Skin of body (tissue), 1 donor: ENCODE measurements at regions not wholly inside any gene's neighbourhood (a gene's known extent, or its start where the extent isn't known, plus 50 kb on each side); places are given as distances from the start of the nearest gene placed in this dataset.

Experiments
- DNase-seq: peaks from one replicate; lab custom pipeline; 2025; lab: John Stamatoyannopoulos, UW

DNA sequence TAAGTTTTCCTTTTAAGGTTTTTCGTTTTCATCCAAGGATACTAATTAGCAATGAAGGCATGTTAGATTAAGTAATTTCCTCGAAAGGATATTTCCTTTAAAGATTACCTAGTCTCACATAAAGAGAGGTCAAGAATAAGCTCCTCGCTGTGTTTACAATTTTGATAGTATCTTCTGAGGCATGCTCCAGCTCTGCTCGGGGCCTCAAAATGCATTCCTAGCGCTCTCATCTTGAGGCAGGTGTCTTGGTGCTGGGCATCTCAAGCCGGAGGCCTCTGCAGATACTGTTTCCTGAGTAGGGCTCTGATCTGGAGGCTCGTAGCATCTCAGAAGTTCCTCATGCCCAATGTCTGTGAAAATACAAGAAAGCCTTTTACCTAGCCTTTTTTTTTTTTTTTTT is 128.6 kb upstream of the SNX19 start:
- DNase-seq: no peak

GRCh38 chr11:131052367-131052766 is 136.1 kb upstream of the SNX19 start:
- DNase-seq: no peak

DNA sequence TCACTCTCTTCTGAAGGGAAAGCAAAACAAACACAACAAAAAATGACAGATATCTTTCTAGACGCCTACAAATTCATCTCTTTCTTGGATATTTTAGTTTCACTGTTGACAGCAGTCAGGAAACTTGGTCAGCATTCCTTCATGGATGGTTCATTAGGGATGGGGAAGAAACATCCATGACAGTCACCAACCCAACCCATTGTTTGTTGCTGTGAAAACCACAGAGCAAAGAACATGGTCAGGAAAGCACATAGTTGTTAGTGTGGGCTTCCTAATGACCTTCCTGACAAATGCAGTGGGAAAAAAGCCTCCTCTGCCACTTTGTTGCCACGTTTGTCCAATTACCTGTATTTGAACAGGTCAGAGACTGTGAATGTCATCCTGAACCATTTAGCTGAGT is 139.8 kb upstream of the SNX19 start:
- DNase-seq: no peak

- DNase-seq: no peak
Observed at GRCh38 chr11:131063638-131064037, 147.4 kb upstream of the SNX19 start.

DNA sequence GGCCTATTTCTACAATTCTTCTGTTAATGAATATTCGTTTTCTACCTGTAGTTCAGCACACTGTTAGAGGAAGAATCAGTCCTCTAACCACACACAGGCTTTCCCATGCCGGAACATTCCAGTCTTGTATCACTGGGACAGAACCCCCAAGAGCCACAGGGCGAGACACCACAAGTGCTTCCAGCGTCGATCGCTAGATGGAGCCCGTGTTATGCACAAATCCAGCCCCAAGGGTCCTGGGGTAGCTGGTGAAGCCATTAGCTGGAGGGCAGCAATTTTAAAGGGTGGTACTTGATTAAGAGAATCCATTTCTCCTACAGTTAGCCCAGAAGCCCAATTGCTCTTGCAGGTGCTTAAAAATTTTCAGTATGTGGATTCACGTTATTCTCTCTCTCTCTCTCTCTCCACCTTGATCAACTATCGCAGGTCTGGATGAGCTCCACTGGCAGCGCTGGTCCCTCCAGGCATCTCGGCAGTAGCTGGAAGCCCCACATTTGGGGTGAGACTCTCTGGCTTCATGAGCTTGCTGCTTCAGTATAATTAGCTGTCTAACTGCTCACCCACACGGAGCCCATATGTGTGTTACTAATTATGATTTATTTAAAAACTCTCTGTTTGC is 148.2 kb upstream of the SNX19 start:
- peak; percentile 39 for DNase-seq

GRCh38 chr11:131065435-131066413 is 149.4 kb upstream of the SNX19 start:
- no peak for DNase-seq

- no peak for DNase-seq
Observed at GRCh38 chr11:131066551-131066950, 150.3 kb upstream of the SNX19 start.

GRCh38 chr11:131070365-131070764 is 154.1 kb upstream of the SNX19 start:
- no peak for DNase-seq

DNA sequence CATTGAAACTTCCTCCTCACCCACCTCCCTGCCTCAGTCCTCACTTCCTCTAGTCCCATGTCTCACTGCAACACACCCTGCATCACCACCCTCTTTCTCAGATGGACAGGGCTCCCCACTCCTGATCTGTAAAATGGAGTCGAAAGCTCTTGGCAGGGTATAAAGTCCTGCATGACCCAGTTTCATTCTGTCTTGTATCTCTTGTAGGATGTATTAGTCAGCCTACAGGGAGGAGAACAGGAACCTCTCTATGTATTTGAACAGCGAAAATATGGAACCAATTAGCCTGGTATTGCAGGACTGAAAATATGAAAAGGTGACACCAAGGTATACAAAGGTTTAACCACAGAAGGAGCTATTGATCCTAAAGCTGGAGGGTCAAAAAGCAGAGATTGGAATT is 156.9 kb upstream of the SNX19 start:
- no peak for DNase-seq

- DNase-seq: no peak
Observed at GRCh38 chr11:131074573-131074972, 158.3 kb upstream of the SNX19 start.

DNA sequence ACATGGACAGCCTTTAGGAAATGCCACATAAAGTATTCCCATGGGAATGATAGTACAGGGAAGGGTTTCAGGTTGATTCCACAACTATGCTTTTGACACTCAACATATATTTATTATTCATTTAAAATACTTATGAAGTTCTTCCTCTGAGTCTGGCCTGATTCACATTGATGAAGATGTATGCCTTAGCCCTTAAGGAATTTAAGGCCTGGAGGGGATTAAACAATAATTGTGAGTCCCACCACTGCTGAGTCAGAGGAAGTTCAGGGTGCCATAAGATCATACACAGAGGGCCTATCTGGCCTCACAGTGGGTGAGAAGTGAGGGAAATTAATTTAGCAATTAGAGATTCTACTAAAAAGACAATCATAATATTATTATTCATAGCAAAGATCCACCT is 161.1 kb upstream of the SNX19 start:
- DNase-seq: no peak

DNA sequence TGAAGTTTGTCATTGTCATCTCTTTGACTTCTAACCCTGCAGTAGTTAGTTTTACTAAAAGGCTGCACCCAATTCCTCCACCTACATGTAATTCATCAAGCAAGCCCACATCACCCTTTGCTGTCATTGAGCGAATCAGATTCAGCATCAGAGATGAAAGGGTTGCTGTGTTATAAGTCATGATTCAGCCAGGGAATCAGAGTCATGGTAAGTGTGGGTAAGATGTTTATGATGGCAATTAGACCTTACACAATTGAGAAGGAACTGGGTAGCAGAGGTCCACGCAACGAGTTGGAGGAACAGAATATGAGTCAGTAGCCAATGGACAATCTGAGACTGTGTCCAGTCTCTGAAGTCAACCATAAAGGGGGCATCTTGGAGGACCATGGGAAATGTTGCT is 162.8 kb upstream of the SNX19 start:
- DNase-seq: no peak

GRCh38 chr11:131089727-131090245 is 173.5 kb upstream of the SNX19 start:
- DNase-seq: no peak

- DNase-seq: no peak
Observed at GRCh38 chr11:131092469-131092868, 176.2 kb upstream of the SNX19 start.

DNA sequence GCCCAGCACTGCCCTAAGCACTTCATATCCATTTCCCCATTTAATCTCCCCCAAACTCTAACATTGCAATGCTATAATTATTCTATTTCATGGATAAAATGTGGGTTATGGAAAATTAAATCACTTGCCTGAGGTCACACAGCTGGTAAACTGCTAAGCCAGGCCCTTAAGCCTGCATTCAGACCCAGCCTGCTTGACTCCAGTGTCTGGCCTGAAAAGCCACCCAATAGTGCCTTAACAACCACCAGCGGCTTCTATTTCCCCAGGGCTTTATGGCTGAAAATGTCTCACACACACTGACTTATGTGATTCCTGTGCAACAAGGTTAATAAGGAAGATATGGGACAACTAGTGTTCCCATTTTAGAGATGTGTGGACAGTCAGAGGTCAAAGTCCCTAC is 178.5 kb upstream of the SNX19 start:
- no peak for DNase-seq

- no peak for DNase-seq
Observed at GRCh38 chr11:131095511-131096185, 179.4 kb upstream of the SNX19 start.

DNA sequence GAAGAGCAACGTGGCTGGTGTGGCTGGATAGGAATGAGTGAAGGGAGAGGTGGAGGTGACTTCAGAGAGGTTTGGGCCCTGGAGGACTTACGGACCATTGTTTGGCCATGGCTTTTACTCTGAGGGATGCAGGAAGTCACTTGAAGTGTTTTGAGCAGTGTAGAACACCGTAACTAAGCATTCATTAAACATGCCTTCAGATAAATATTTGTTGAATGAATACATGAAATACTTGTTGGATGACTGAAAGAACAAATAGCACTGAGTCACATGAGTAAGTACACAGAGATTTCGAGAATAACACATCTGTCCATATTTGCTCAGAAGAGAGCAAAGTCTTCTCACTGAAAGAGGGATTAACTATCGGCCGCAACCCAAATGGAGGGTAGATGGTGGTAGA is 182.7 kb upstream of the SNX19 start:
- DNase-seq: no peak

DNA sequence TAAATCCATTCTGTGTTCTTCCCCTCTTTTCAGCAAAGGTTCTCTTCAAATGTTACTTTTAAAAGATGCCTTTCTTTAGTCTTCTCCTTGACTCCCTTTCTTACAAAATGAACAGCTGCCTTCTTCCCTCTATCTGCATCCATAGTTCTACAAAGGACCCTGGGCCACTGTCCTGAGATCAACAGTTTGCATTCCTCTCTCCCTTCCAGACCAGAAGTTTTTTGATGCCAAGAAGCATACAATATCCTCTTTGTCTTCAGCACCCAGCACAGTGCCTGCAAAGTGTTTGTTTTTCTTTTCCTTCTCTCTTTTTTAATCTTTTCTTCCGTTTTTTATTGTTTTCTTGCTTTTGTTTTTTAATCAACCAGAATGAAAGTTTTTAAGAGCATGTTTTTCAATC is 183.5 kb upstream of the SNX19 start:
- DNase-seq: no peak

DNA sequence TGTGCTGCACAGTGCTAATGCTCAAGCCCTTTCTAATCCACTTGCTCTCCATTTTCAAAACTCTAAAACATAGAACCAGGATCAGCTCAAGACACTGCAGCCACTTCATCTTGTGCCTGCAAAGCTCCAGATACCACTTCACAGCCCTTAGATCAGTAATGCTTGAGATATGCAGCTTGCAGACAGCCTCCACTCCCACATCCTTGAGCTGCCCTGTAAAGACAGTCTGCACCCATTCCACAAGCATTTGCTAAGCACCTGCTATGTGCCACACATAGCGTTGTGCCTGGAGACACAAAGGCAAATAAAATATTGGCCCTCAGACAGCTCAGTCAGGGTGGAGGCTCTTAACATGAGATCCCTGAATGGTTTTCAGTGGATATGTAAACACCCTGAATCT is 192.5 kb upstream of the SNX19 start:
- no peak for DNase-seq

GRCh38 chr11:131109257-131109656 is 193.0 kb upstream of the SNX19 start:
- no peak for DNase-seq

DNA sequence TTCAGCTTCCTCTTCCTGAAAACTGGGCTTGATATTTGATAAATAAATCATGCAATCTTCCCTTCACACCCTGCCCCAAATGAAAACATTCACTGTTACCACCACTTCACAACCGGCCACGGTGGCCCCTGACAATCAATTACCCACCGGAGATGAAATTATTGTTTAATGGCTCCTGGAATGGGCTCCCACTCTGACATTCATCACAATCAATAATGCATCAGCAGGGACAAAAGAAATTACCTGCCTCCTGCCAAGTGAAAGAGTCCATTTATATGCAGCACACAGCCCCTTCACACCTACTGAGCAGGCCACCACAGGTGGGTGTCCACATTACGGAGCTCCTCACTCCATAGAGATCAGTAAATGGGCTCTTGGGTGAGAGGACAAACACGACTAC is 193.5 kb upstream of the SNX19 start:
- no peak for DNase-seq

GRCh38 chr11:131111775-131112174 is 195.5 kb upstream of the SNX19 start:
- no peak for DNase-seq
